Smooth muscle cell (in vitro differentiated cells): ENCODE measurements at regions not wholly inside any gene's neighbourhood (a gene's known extent, or its start where the extent isn't known, plus 50 kb on each side); places are given as distances from the start of the nearest gene placed in this dataset.

Experiments
- DNase-seq: peaks from one replicate; lab custom pipeline; 2025; ENCODE audit not compliant: unreplicated experiment; lab: John Stamatoyannopoulos, UW
- H2AFZ ChIP-seq: fragments of 200-600 bp; sonication (generic); 2 replicates; pipeline ENCODE4 v1.6.0; 2016; ENCODE audit warnings: antibody characterized with exemption, low read depth, mild to moderate bottlenecking
- H3F3A ChIP-seq: fragments of 200-600 bp; sonication (generic); 2 replicates; pipeline ENCODE4 v1.6.0; 2017; ENCODE audit warnings: antibody characterized with exemption, low read depth
- H3K27ac ChIP-seq: fragments of 200-600 bp; sonication (generic); 2 replicates; pipeline ENCODE4 v1.5.1; 2016; ENCODE audit warnings: low read depth, mild to moderate bottlenecking
- H3K27me3 ChIP-seq: fragments of 200-600 bp; sonication (generic); 2 replicates; pipeline ENCODE4 v1.6.1; 2016; ENCODE audit warnings: low read depth, mild to moderate bottlenecking
- H3K36me3 ChIP-seq: fragments of 200-600 bp; sonication (generic); 2 replicates; pipeline ENCODE4 v1.5.1; 2016; ENCODE audit warnings: low read depth
- H3K4me1 ChIP-seq: fragments of 200-600 bp; sonication (generic); 2 replicates; pipeline ENCODE4 v1.5.1; 2016; ENCODE audit warnings: low read depth
- H3K4me2 ChIP-seq: fragments of 200-600 bp; sonication (generic); 2 replicates; pipeline ENCODE4 v1.6.0; 2016; ENCODE audit warnings: mild to moderate bottlenecking
- H3K4me3 ChIP-seq: fragments of 200-600 bp; sonication (generic); 2 replicates; pipeline ENCODE4 v1.5.1; 2016; ENCODE audit warnings: mild to moderate bottlenecking
- H3K79me2 ChIP-seq: fragments of 200-600 bp; sonication (generic); 2 replicates; pipeline ENCODE4 v1.6.0; 2016; ENCODE audit warnings: low read depth, mild to moderate bottlenecking
- H3K9ac ChIP-seq: fragments of 200-600 bp; sonication (generic); 2 replicates; pipeline ENCODE4 v1.6.0; 2016; ENCODE audit warnings: low read depth
- H3K9me3 ChIP-seq: fragments of 200-600 bp; sonication (generic); replicated peaks from 2 replicates; pipeline ENCODE4 v1.5.1; 2016; ENCODE audit warnings: low read depth
- H4K20me1 ChIP-seq: fragments of 200-600 bp; sonication (generic); 2 replicates; pipeline ENCODE4 v1.6.0; 2016; ENCODE audit warnings: low read depth
- WGBS: methylation state at CpG from one replicate; pipeline ENCODE4 v1.1.7; 2016; ENCODE audit warnings: low lambda C conversion rate; 5-methylcytosine and 5-hydroxymethylcytosine counted together
- TF ChIP-seq, protein P1 (sequence below): fragments of 200-600 bp; sonication (generic); IDR thresholded peaks from 2 replicates; pipeline ENCODE4 v1.5.1; 2017; ENCODE audit warnings: borderline replicate concordance, mild to moderate bottlenecking, antibody characterized with exemption; ENCODE audit not compliant: insufficient read depth, poor library complexity, severe bottlenecking

DNA sequence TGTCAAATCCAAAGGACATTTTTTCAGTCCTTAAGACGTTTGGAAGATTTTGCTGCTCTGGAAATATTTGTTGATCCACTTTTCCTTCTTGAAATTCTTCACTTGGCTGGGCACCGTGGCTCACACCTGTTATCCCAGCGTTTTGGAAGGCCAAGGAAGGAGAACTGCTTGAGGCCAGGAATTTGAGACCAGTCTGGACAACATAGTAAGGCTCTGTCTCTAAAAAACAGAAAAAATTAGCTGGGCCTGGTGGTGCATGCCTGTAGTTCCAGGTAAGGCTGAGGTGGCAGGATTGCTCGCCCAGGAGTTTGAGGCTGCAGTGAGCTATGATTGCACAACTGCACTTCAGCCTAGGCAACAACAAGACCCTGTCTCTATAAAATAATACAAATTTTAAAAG is 173.9 kb upstream of the MITF start:
- Histone ChIP-seq H4K20me1 (no peaks in the 10 kb centered on the region), H3K4me2 (no peak overlapping the region), H3K79me2 (no peaks in the 10 kb centered on the region), H3K27ac (no peak overlapping the region), H3K9me3 (no peaks in the 10 kb centered on the region), H3K9ac (no peak overlapping the region), H3F3A (no peaks in the 10 kb centered on the region), H3K36me3 (no peaks in the 10 kb centered on the region), H3K4me1 (no peaks in the 10 kb centered on the region), H3K4me3 (no peak overlapping the region), H2AFZ (no peak overlapping the region), H3K27me3 (peaks cover 4% of the 10 kb centered on the region)
- no peak for DNase-seq
- TF ChIP-seq, protein P1, sequence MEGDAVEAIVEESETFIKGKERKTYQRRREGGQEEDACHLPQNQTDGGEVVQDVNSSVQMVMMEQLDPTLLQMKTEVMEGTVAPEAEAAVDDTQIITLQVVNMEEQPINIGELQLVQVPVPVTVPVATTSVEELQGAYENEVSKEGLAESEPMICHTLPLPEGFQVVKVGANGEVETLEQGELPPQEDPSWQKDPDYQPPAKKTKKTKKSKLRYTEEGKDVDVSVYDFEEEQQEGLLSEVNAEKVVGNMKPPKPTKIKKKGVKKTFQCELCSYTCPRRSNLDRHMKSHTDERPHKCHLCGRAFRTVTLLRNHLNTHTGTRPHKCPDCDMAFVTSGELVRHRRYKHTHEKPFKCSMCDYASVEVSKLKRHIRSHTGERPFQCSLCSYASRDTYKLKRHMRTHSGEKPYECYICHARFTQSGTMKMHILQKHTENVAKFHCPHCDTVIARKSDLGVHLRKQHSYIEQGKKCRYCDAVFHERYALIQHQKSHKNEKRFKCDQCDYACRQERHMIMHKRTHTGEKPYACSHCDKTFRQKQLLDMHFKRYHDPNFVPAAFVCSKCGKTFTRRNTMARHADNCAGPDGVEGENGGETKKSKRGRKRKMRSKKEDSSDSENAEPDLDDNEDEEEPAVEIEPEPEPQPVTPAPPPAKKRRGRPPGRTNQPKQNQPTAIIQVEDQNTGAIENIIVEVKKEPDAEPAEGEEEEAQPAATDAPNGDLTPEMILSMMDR = no peak
- 86% methylated on average over 4 of the region's 4 CpGs for WGBS

DNA sequence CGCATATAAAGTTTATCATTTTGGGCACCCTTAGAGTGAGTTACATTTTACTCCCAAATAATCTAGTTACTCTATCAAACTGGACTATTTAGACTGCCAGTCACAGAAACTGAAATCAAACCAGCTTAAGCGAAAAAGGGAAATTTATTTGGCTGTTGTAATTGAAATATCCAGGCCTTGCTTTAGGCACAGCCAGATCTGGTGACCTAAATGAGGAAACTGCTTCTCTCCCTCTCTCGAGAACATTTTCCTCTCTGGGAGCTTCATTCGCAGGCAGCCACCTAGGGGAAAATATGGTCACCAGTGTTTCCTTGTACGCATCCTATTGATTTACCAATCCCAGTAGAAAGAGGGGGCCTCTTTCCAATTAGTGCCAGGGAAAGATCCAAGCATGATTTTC is 175.3 kb upstream of the MITF start:
- Histone ChIP-seq H3K9ac (no peak overlapping the region), H4K20me1 (no peaks in the 10 kb centered on the region), H2AFZ (no peak overlapping the region), H3K9me3 (no peaks in the 10 kb centered on the region), H3K4me1 (no peaks in the 10 kb centered on the region), H3K4me2 (no peak overlapping the region), H3K79me2 (no peaks in the 10 kb centered on the region), H3K36me3 (no peaks in the 10 kb centered on the region), H3K4me3 (no peak overlapping the region), H3K27ac (no peak overlapping the region), H3F3A (no peaks in the 10 kb centered on the region), H3K27me3 (no peaks in the 10 kb centered on the region)
- 98% methylated on average over 5 of the region's 5 CpGs for WGBS
- TF ChIP-seq, protein P1 = no peak
- no peak for DNase-seq

DNA sequence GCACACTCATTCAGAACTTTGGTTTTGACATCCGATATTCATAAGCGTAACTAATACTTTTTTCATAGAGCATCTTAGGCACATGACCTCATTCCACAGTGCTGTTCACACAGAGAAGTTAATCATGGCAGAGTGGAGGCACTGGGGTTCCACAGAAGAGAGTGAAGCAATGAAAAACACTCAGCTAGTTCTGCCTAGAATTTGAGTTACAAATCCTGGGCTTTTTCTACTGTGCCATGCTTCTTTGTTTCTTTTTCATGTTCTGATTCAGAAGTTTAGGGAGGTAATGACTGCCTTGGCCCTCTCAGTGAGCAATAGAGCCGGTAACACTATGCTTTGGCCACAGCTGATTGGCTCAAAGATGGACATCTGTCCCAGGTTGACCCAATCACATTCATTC is 176.1 kb upstream of the MITF start:
- Histone ChIP-seq H2AFZ (no peak overlapping the region), H3K9me3 (no peaks in the 10 kb centered on the region), H3K27ac (no peak overlapping the region), H3K36me3 (no peaks in the 10 kb centered on the region), H3F3A (no peaks in the 10 kb centered on the region), H3K27me3 (no peaks in the 10 kb centered on the region), H3K4me2 (no peak overlapping the region), H3K4me3 (no peak overlapping the region), H3K9ac (no peak overlapping the region), H4K20me1 (no peaks in the 10 kb centered on the region), H3K79me2 (no peaks in the 10 kb centered on the region), H3K4me1 (no peaks in the 10 kb centered on the region)
- TF ChIP-seq, protein P1 = no peak
- 95% methylated on average over 3 of the region's 3 CpGs for WGBS
- no peak for DNase-seq

DNA sequence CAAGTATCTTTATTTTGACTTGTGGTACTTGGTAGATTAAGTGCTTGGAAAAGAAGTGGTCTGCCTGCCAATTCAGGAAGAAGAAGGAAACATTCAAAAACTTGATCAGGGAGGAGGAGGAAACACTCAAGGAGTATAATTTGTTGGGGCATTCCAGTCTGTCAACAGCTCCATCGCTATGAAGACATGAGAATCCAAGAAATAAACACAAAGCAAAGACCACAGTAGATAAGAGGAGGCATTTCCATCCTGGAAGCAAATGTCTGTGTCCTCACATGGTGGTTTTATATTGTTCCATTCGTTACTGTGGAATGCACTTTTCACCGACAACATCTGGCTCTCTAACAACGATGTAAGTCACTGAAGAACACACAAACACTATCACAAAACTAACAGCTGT is 176.1 kb upstream of the FRMD4B start:
- WGBS = 18% methylated on average over 4 of the region's 4 CpGs
- H3K79me2 ChIP-seq = no peaks in the 10 kb centered on the region
- H3K27ac ChIP-seq = no peak overlapping the region

More for the DNA sequence above, 176.1 kb upstream of the FRMD4B start:
- Histone ChIP-seq H3K4me2 (no peak overlapping the region), H3K4me3 (no peak overlapping the region), H4K20me1 (no peaks in the 10 kb centered on the region), H3F3A (no peaks in the 10 kb centered on the region), H3K9ac (no peak overlapping the region), H3K27me3 (no peaks in the 10 kb centered on the region), H3K9me3 (no peaks in the 10 kb centered on the region), H3K36me3 (no peaks in the 10 kb centered on the region), H2AFZ (no peak overlapping the region), H3K4me1 (no peaks in the 10 kb centered on the region)
- TF ChIP-seq, protein P1 = no peak
- DNase-seq = no peak
